ENCODE measurements at regions not wholly inside any gene's neighbourhood (a gene's known extent, or its start where the extent isn't known, plus 50 kb on each side); places are given as distances from the start of the nearest gene placed in this dataset.

GRCh38 chr4:175033162-175033561 is 115.0 kb downstream of the ADAM29 start:
- Histone ChIP-seq H3K27me3 (ENCODE audit: control insufficient read depth in 1 of 2, insufficient read depth in 2 of 2, low read length in 2 of 2) (no peaks in the 10 kb centered on the region), H3K27ac (ENCODE audit: low read length) (no peak overlapping the region), H3K4me1 (ENCODE audit: control insufficient read depth, insufficient read depth, low read length) (no peaks in the 10 kb centered on the region), H3K36me3 (ENCODE audit: control insufficient read depth in 2 of 2, insufficient read depth in 2 of 2, low read length in 2 of 2) (no peaks in the 10 kb centered on the region), H3K9me3 (ENCODE audit: control insufficient read depth in 2 of 2, low read length in 2 of 2) (peaks cover 0 to 2% of the 10 kb centered on the region in 2 donors), H3K4me3 (ENCODE audit: low read length in 2 of 2) (no peak overlapping the region), H3K9ac (ENCODE audit: low read length in 2 of 2) (no peak overlapping the region)

GRCh38 chr4:175034007-175034406 is 115.8 kb downstream of the ADAM29 start:
- H3K36me3 ChIP-seq (ENCODE audit: control insufficient read depth in 2 of 2, insufficient read depth in 2 of 2, low read length in 2 of 2), result no peaks in the 10 kb centered on the region
- H3K27ac ChIP-seq (ENCODE audit: low read length), result no peak overlapping the region
- no peak overlapping the region for H3K9ac ChIP-seq (ENCODE audit: low read length in 2 of 2)
- H3K27me3 ChIP-seq (ENCODE audit: control insufficient read depth in 1 of 2, insufficient read depth in 2 of 2, low read length in 2 of 2), result no peaks in the 10 kb centered on the region
- H3K4me1 ChIP-seq (ENCODE audit: control insufficient read depth, insufficient read depth, low read length), result no peaks in the 10 kb centered on the region
- no peak overlapping the region for H3K4me3 ChIP-seq (ENCODE audit: low read length in 2 of 2)
- peaks cover 0 to 2% of the 10 kb centered on the region in 2 donors for H3K9me3 ChIP-seq (ENCODE audit: control insufficient read depth in 2 of 2, low read length in 2 of 2)

- no peak overlapping the region for H3K4me3 ChIP-seq (ENCODE audit: low read length in 2 of 2)
- no peak overlapping the region for H3K27ac ChIP-seq (ENCODE audit: low read length)
- no peaks in the 10 kb centered on the region for H3K27me3 ChIP-seq (ENCODE audit: control insufficient read depth in 1 of 2, insufficient read depth in 2 of 2, low read length in 2 of 2)
- H3K9me3 ChIP-seq (ENCODE audit: control insufficient read depth in 2 of 2, low read length in 2 of 2), result peaks cover 0 to 2% of the 10 kb centered on the region in 2 donors
- no peaks in the 10 kb centered on the region for H3K4me1 ChIP-seq (ENCODE audit: control insufficient read depth, insufficient read depth, low read length)
- H3K36me3 ChIP-seq (ENCODE audit: control insufficient read depth in 2 of 2, insufficient read depth in 2 of 2, low read length in 2 of 2), result no peaks in the 10 kb centered on the region
- no peak overlapping the region for H3K9ac ChIP-seq (ENCODE audit: low read length in 2 of 2)
Observed at GRCh38 chr4:175034986-175035705, 117.0 kb downstream of the ADAM29 start.

- Histone ChIP-seq H3K27ac (ENCODE audit: low read length) (no peak overlapping the region), H3K4me1 (ENCODE audit: control insufficient read depth, insufficient read depth, low read length) (no peaks in the 10 kb centered on the region), H3K36me3 (ENCODE audit: control insufficient read depth in 2 of 2, insufficient read depth in 2 of 2, low read length in 2 of 2) (no peaks in the 10 kb centered on the region), H3K9me3 (ENCODE audit: control insufficient read depth in 2 of 2, low read length in 2 of 2) (peaks cover 0 to 2% of the 10 kb centered on the region in 2 donors), H3K27me3 (ENCODE audit: control insufficient read depth in 1 of 2, insufficient read depth in 2 of 2, low read length in 2 of 2) (no peaks in the 10 kb centered on the region), H3K9ac (ENCODE audit: low read length in 2 of 2) (no peak overlapping the region), H3K4me3 (ENCODE audit: low read length in 2 of 2) (no peak overlapping the region)
Observed at GRCh38 chr4:175035905-175036304, 117.7 kb downstream of the ADAM29 start.

GRCh38 chr4:175048111-175048784 is 130.1 kb downstream of the ADAM29 start:
- H3K4me3 ChIP-seq (ENCODE audit: low read length in 2 of 2), result no peak overlapping the region
- no peak overlapping the region for H3K9ac ChIP-seq (ENCODE audit: low read length in 2 of 2)
- H3K27ac ChIP-seq (ENCODE audit: low read length), result no peak overlapping the region
- H3K4me1 ChIP-seq (ENCODE audit: control insufficient read depth, insufficient read depth, low read length), result no peaks in the 10 kb centered on the region
- no peaks in the 10 kb centered on the region for H3K36me3 ChIP-seq (ENCODE audit: control insufficient read depth in 2 of 2, insufficient read depth in 2 of 2, low read length in 2 of 2)
- H3K27me3 ChIP-seq (ENCODE audit: control insufficient read depth in 1 of 2, insufficient read depth in 2 of 2, low read length in 2 of 2), result no peaks in the 10 kb centered on the region
- no peaks in the 10 kb centered on the region for H3K9me3 ChIP-seq (ENCODE audit: control insufficient read depth in 2 of 2, low read length in 2 of 2)

- H3K9ac ChIP-seq (ENCODE audit: low read length in 2 of 2), result no peak overlapping the region
- H3K4me3 ChIP-seq (ENCODE audit: low read length in 2 of 2), result no peak overlapping the region
- H3K36me3 ChIP-seq (ENCODE audit: control insufficient read depth in 2 of 2, insufficient read depth in 2 of 2, low read length in 2 of 2), result no peaks in the 10 kb centered on the region
- no peak overlapping the region for H3K27ac ChIP-seq (ENCODE audit: low read length)
- no peaks in the 10 kb centered on the region for H3K27me3 ChIP-seq (ENCODE audit: control insufficient read depth in 1 of 2, insufficient read depth in 2 of 2, low read length in 2 of 2)
- H3K4me1 ChIP-seq (ENCODE audit: control insufficient read depth, insufficient read depth, low read length), result no peaks in the 10 kb centered on the region
- H3K9me3 ChIP-seq (ENCODE audit: control insufficient read depth in 2 of 2, low read length in 2 of 2), result no peaks in the 10 kb centered on the region
Observed at GRCh38 chr4:175048906-175049305, 130.7 kb downstream of the ADAM29 start.

- H3K36me3 ChIP-seq (ENCODE audit: control insufficient read depth in 2 of 2, insufficient read depth in 2 of 2, low read length in 2 of 2), result no peaks in the 10 kb centered on the region
- no peaks in the 10 kb centered on the region for H3K27me3 ChIP-seq (ENCODE audit: control insufficient read depth in 1 of 2, insufficient read depth in 2 of 2, low read length in 2 of 2)
- no peak overlapping the region for H3K27ac ChIP-seq (ENCODE audit: low read length)
- H3K9ac ChIP-seq (ENCODE audit: low read length in 2 of 2), result no peak overlapping the region
- no peaks in the 10 kb centered on the region for H3K9me3 ChIP-seq (ENCODE audit: control insufficient read depth in 2 of 2, low read length in 2 of 2)
- no peaks in the 10 kb centered on the region for H3K4me1 ChIP-seq (ENCODE audit: control insufficient read depth, insufficient read depth, low read length)
- H3K4me3 ChIP-seq (ENCODE audit: low read length in 2 of 2), result no peak overlapping the region
Observed at GRCh38 chr4:175051974-175052373, 133.8 kb downstream of the ADAM29 start.

- no peaks in the 10 kb centered on the region for H3K27me3 ChIP-seq (ENCODE audit: control insufficient read depth in 1 of 2, insufficient read depth in 2 of 2, low read length in 2 of 2)
- H3K4me3 ChIP-seq (ENCODE audit: low read length in 2 of 2), result no peak overlapping the region
- no peaks in the 10 kb centered on the region for H3K36me3 ChIP-seq (ENCODE audit: control insufficient read depth in 2 of 2, insufficient read depth in 2 of 2, low read length in 2 of 2)
- no peak overlapping the region for H3K27ac ChIP-seq (ENCODE audit: low read length)
- H3K4me1 ChIP-seq (ENCODE audit: control insufficient read depth, insufficient read depth, low read length), result no peaks in the 10 kb centered on the region
- no peak overlapping the region for H3K9ac ChIP-seq (ENCODE audit: low read length in 2 of 2)
- H3K9me3 ChIP-seq (ENCODE audit: control insufficient read depth in 2 of 2, low read length in 2 of 2), result no peaks in the 10 kb centered on the region
Observed at GRCh38 chr4:175054980-175055379, 136.8 kb downstream of the ADAM29 start.

GRCh38 chr4:175062183-175062592 is 144.0 kb downstream of the ADAM29 start:
- H3K4me3 ChIP-seq (ENCODE audit: low read length in 2 of 2), result no peak overlapping the region
- H3K4me1 ChIP-seq (ENCODE audit: control insufficient read depth, insufficient read depth, low read length), result no peaks in the 10 kb centered on the region

GRCh38 chr4:175065228-175065627 is 147.1 kb downstream of the ADAM29 start:
- no peak overlapping the region for H3K4me3 ChIP-seq (ENCODE audit: low read length in 2 of 2)
- H3K9ac ChIP-seq (ENCODE audit: low read length in 2 of 2), result no peak overlapping the region
- no peaks in the 10 kb centered on the region for H3K9me3 ChIP-seq (ENCODE audit: control insufficient read depth in 2 of 2, low read length in 2 of 2)
- no peak overlapping the region for H3K27ac ChIP-seq (ENCODE audit: low read length)
- no peaks in the 10 kb centered on the region for H3K36me3 ChIP-seq (ENCODE audit: control insufficient read depth in 2 of 2, insufficient read depth in 2 of 2, low read length in 2 of 2)
- no peaks in the 10 kb centered on the region for H3K27me3 ChIP-seq (ENCODE audit: control insufficient read depth in 1 of 2, insufficient read depth in 2 of 2, low read length in 2 of 2)
- H3K4me1 ChIP-seq (ENCODE audit: control insufficient read depth, insufficient read depth, low read length), result no peaks in the 10 kb centered on the region

More at GRCh38 chr4:175062183-175062592, 144.0 kb downstream of the ADAM29 start:
- Histone ChIP-seq H3K9ac (ENCODE audit: low read length in 2 of 2) (no peak overlapping the region), H3K27me3 (ENCODE audit: control insufficient read depth in 1 of 2, insufficient read depth in 2 of 2, low read length in 2 of 2) (no peaks in the 10 kb centered on the region), H3K27ac (ENCODE audit: low read length) (no peak overlapping the region), H3K36me3 (ENCODE audit: control insufficient read depth in 2 of 2, insufficient read depth in 2 of 2, low read length in 2 of 2) (no peaks in the 10 kb centered on the region), H3K9me3 (ENCODE audit: control insufficient read depth in 2 of 2, low read length in 2 of 2) (no peaks in the 10 kb centered on the region)

Data from stomach smooth muscle (tissue), 2 donors.